Activated B cell treated with CpG ODN at 0.5 μM for 24 hours (primary cell): ENCODE measurements at regions not wholly inside any gene's neighbourhood (a gene's known extent, or its start where the extent isn't known, plus 50 kb on each side); places are given as distances from the start of the nearest gene placed in this dataset.
"Not testable (repeated sequence)": the region's sequence is repeated elsewhere in the genome, so short reads cannot be mapped to it uniquely, and the experiment has no call there.

Source experiments
- ATAC-seq: fragments of 200-7000 bp; cut with Tn5 transposase; one replicate; pipeline ENCODE4 v1.10.0; 2021; ENCODE audit warnings: low read depth, mild to moderate bottlenecking, moderate library complexity
- CTCF ChIA-PET: fragments of 350-600 bp; sonication (Branson Sonifier 250); formaldehyde crosslinking; loops from one replicate; lab custom pipeline; 2021; ENCODE audit warnings: antibody characterized with exemption; lab: Charles Lee
- POLR2A ChIA-PET: fragments of 350-600 bp; sonication (Branson Sonifier 250); formaldehyde crosslinking; loops from one replicate; lab custom pipeline; 2021; ENCODE audit warnings: antibody characterized with exemption; lab: Charles Lee
- DNase-seq: peaks from one replicate; pipeline ENCODE4 v3.0.0; 2022
- H3K27ac Mint-ChIP-seq: one replicate; pipeline ENCODE4 v1.8.0; 2020; ENCODE audit warnings: mixed read lengths
- H3K27me3 Mint-ChIP-seq: one replicate; pipeline ENCODE4 v1.8.0; 2021; ENCODE audit warnings: mixed read lengths
- H3K36me3 Mint-ChIP-seq: one replicate; pipeline ENCODE4 v1.8.0; 2021; ENCODE audit warnings: low read depth, mixed read lengths
- H3K4me1 Mint-ChIP-seq: one replicate; pipeline ENCODE4 v1.8.0; 2021; ENCODE audit warnings: mixed read lengths
- H3K4me3 Mint-ChIP-seq: one replicate; pipeline ENCODE4 v1.8.0; 2020; ENCODE audit warnings: mild to moderate bottlenecking, mixed read lengths
- H3K9me3 Mint-ChIP-seq: one replicate; pipeline ENCODE4 v1.8.0; 2020; ENCODE audit warnings: mixed read lengths
- CTCF ChIP-seq: fragments of 200-600 bp; IDR thresholded peaks from one replicate; pipeline ENCODE4 v1.8.0; 2022; ENCODE audit warnings: antibody characterized with exemption, mild to moderate bottlenecking
- intact Hi-C: fragments of 100-400 bp; cut with micrococcal nuclease; formaldehyde crosslinking; loops from one replicate; pipeline ENCODE4 v1.15.1; 2024

- H3K27me3 Mint-ChIP-seq, H3K4me1 Mint-ChIP-seq, H3K9me3 Mint-ChIP-seq, H3K36me3 Mint-ChIP-seq, ATAC-seq, POLR2A ChIA-PET, H3K4me3 Mint-ChIP-seq, CTCF ChIA-PET, DNase-seq, intact Hi-C loops, H3K27ac Mint-ChIP-seq: not testable (repeated sequence)
Observed at GRCh38 chr20:29447517-29448484, 1809.7 kb upstream of the DEFB115 start.

- Mint-ChIP-seq H3K9me3 (no peaks in the 10 kb centered on the region), H3K4me1 (no peaks in the 10 kb centered on the region), H3K27me3 (no peaks in the 10 kb centered on the region), H3K27ac (no peak overlapping the region), H3K4me3 (no peak overlapping the region), H3K36me3 (no peaks in the 10 kb centered on the region)
- POLR2A ChIA-PET, result no interaction called here
- TF ChIP-seq CTCF, result no peak
- no peak for DNase-seq
- CTCF ChIA-PET, result no interaction called here
- no peak for ATAC-seq
- intact Hi-C loops, result no loop called here
Observed at GRCh38 chr20:29448806-29449470, 1808.5 kb upstream of the DEFB115 start.

- H3K27ac Mint-ChIP-seq, result no peak overlapping the region
- no peaks in the 10 kb centered on the region for H3K4me1 Mint-ChIP-seq
- DNase-seq (no peak), ATAC-seq (no peak)
- no peak overlapping the region for H3K4me3 Mint-ChIP-seq
- H3K9me3 Mint-ChIP-seq, result peaks cover 2% of the 10 kb centered on the region
- intact Hi-C loops, result no loop called here
- H3K27me3 Mint-ChIP-seq, result no peaks in the 10 kb centered on the region
- TF ChIP-seq CTCF, result no peak
- ChIA-PET CTCF (no interaction called here), POLR2A (no interaction called here)
- no peaks in the 10 kb centered on the region for H3K36me3 Mint-ChIP-seq
Observed at GRCh38 chr20:29452186-29452585, 1805.3 kb upstream of the DEFB115 start.

GRCh38 chr20:29456987-29457693 is 1800.3 kb upstream of the DEFB115 start:
- H3K27ac Mint-ChIP-seq, H3K4me3 Mint-ChIP-seq, POLR2A ChIA-PET, CTCF ChIA-PET, H3K27me3 Mint-ChIP-seq, H3K36me3 Mint-ChIP-seq, DNase-seq, H3K9me3 Mint-ChIP-seq, H3K4me1 Mint-ChIP-seq, intact Hi-C loops, ATAC-seq: not testable (repeated sequence)

GRCh38 chr20:29472606-29473005 is 1784.9 kb upstream of the DEFB115 start:
- Mint-ChIP-seq H3K27me3 (no peaks in the 10 kb centered on the region), H3K4me3 (no peak overlapping the region), H3K9me3 (peaks cover 2% of the 10 kb centered on the region), H3K36me3 (no peaks in the 10 kb centered on the region), H3K27ac (no peak overlapping the region), H3K4me1 (no peaks in the 10 kb centered on the region)
- no peak for DNase-seq
- ChIA-PET CTCF (no interaction called here), POLR2A (interaction anchor here (1.2 kb wide), 1 partner anchor 28 kb away, joined by 3 read pairs; no protein-coding TSS in a partner anchor)
- peak; percentile 62 for ATAC-seq
- TF ChIP-seq CTCF, result no peak
- intact Hi-C loops, result no loop called here

- DNase-seq, intact Hi-C loops, ATAC-seq, H3K27ac Mint-ChIP-seq, H3K4me1 Mint-ChIP-seq, H3K9me3 Mint-ChIP-seq, H3K27me3 Mint-ChIP-seq, H3K36me3 Mint-ChIP-seq, H3K4me3 Mint-ChIP-seq, POLR2A ChIA-PET, CTCF ChIA-PET: not testable (repeated sequence)
Observed at GRCh38 chr20:29492840-29493239, 1764.6 kb upstream of the DEFB115 start.

GRCh38 chr20:29496767-29497166 is 1760.7 kb upstream of the DEFB115 start:
- intact Hi-C loops, CTCF ChIA-PET, POLR2A ChIA-PET, H3K27ac Mint-ChIP-seq, H3K4me1 Mint-ChIP-seq, H3K9me3 Mint-ChIP-seq, H3K36me3 Mint-ChIP-seq, ATAC-seq, DNase-seq, H3K27me3 Mint-ChIP-seq, H3K4me3 Mint-ChIP-seq: not testable (repeated sequence)
